ENCODE measurements at regions not wholly inside any gene's neighbourhood (a gene's known extent, or its start where the extent isn't known, plus 50 kb on each side); places are given as distances from the start of the nearest gene placed in this dataset.

GRCh38 chr18:37955201-37955600 is 389.6 kb upstream of the CELF4 start:
- H3K4me3 ChIP-seq (ENCODE audit: low read length) = no peak overlapping the region
- intact Hi-C loops (cut with micrococcal nuclease) = no loop called here
- Mint-ChIP-seq H3K36me3 (no peaks in the 10 kb centered on the region), H3K27me3 (ENCODE audit: low read depth in 2 of 2) (no peaks in the 10 kb centered on the region), H3K4me3 (no peak overlapping the region), H3K4me1 (no peaks in the 10 kb centered on the region), H3K9me3 (peaks cover 14 to 23% of the 10 kb centered on the region in 2 donors), H3K27ac (no peak overlapping the region)
- TF ChIP-seq CTCF (IDR thresholded peaks at IDR 0.05) = no peak
- no peaks in the 10 kb centered on the region for H3K27me3 ChIP-seq (ENCODE audit: control insufficient read depth, insufficient read depth, low read length)
- ATAC-seq = no peak
- H3K27ac ChIP-seq (ENCODE audit: low read length) = no peak overlapping the region
- DNase-seq = no peak
- H3K4me1 ChIP-seq (ENCODE audit: control insufficient read depth, insufficient read depth, low read length) = no peaks in the 10 kb centered on the region
- H3K36me3 ChIP-seq (ENCODE audit: control insufficient read depth, insufficient read depth, low read length) = no peaks in the 10 kb centered on the region
- WGBS (ENCODE audit: insufficient coverage) = 75% methylated on average over 1 of the region's 2 CpGs
- peaks cover 3% of the 10 kb centered on the region for H3K9me3 ChIP-seq (ENCODE audit: control insufficient read depth, insufficient read depth, low read length)

- H3K36me3 ChIP-seq (ENCODE audit: control insufficient read depth, insufficient read depth, low read length) = no peaks in the 10 kb centered on the region
- 0% methylated on average over 1 of the region's 2 CpGs for WGBS (ENCODE audit: insufficient coverage)
- no peak overlapping the region for H3K4me3 ChIP-seq (ENCODE audit: low read length)
- peaks cover 3% of the 10 kb centered on the region for H3K9me3 ChIP-seq (ENCODE audit: control insufficient read depth, insufficient read depth, low read length)
- Mint-ChIP-seq H3K27me3 (ENCODE audit: low read depth in 2 of 2) (no peaks in the 10 kb centered on the region), H3K4me3 (no peak overlapping the region), H3K36me3 (no peaks in the 10 kb centered on the region), H3K9me3 (peaks cover 14 to 20% of the 10 kb centered on the region in 2 donors), H3K27ac (no peak overlapping the region), H3K4me1 (no peaks in the 10 kb centered on the region)
- H3K4me1 ChIP-seq (ENCODE audit: control insufficient read depth, insufficient read depth, low read length) = no peaks in the 10 kb centered on the region
- DNase-seq (no peak), ATAC-seq (no peak)
- TF ChIP-seq CTCF (IDR thresholded peaks at IDR 0.05) = no peak
- H3K27ac ChIP-seq (ENCODE audit: low read length) = no peak overlapping the region
- no peaks in the 10 kb centered on the region for H3K27me3 ChIP-seq (ENCODE audit: control insufficient read depth, insufficient read depth, low read length)
- intact Hi-C loops (cut with micrococcal nuclease) = no loop called here
Measured at GRCh38 chr18:37953876-37954275, 388.3 kb upstream of the CELF4 start.

- Histone ChIP-seq H3K9me3 (ENCODE audit: control insufficient read depth, insufficient read depth, low read length) (peaks cover 4% of the 10 kb centered on the region), H3K27me3 (ENCODE audit: control insufficient read depth, insufficient read depth, low read length) (no peaks in the 10 kb centered on the region), H3K27ac (ENCODE audit: low read length) (no peak overlapping the region), H3K4me3 (ENCODE audit: low read length) (no peak overlapping the region), H3K4me1 (ENCODE audit: control insufficient read depth, insufficient read depth, low read length) (no peaks in the 10 kb centered on the region), H3K36me3 (ENCODE audit: control insufficient read depth, insufficient read depth, low read length) (no peaks in the 10 kb centered on the region)
- Mint-ChIP-seq H3K4me1 (no peaks in the 10 kb centered on the region), H3K36me3 (no peaks in the 10 kb centered on the region), H3K9me3 (peaks cover 15 to 17% of the 10 kb centered on the region in 2 donors), H3K27ac (no peak overlapping the region), H3K27me3 (ENCODE audit: low read depth in 2 of 2) (no peaks in the 10 kb centered on the region), H3K4me3 (no peak overlapping the region)
- intact Hi-C loops (cut with micrococcal nuclease) = no loop called here
- no peak for TF ChIP-seq CTCF (IDR thresholded peaks at IDR 0.05)
- 87% methylated on average over 3 of the region's 3 CpGs for WGBS (ENCODE audit: insufficient coverage)
- ATAC-seq (no peak), DNase-seq (no peak)
Measured at GRCh38 chr18:37948471-37948870, 382.9 kb upstream of the CELF4 start.

GRCh38 chr18:37946324-37946723 is 380.7 kb upstream of the CELF4 start:
- no peaks in the 10 kb centered on the region for H3K4me1 ChIP-seq (ENCODE audit: control insufficient read depth, insufficient read depth, low read length)
- DNase-seq (no peak), ATAC-seq (no peak)
- WGBS (ENCODE audit: insufficient coverage) = 46% methylated on average over 3 of the region's 4 CpGs
- H3K27me3 ChIP-seq (ENCODE audit: control insufficient read depth, insufficient read depth, low read length) = no peaks in the 10 kb centered on the region
- Mint-ChIP-seq H3K4me3 (no peak overlapping the region), H3K36me3 (no peaks in the 10 kb centered on the region), H3K27me3 (ENCODE audit: low read depth in 2 of 2) (no peaks in the 10 kb centered on the region), H3K9me3 (peaks cover 18% of the 10 kb centered on the region in 2 donors), H3K27ac (no peak overlapping the region), H3K4me1 (no peaks in the 10 kb centered on the region)
- no peaks in the 10 kb centered on the region for H3K36me3 ChIP-seq (ENCODE audit: control insufficient read depth, insufficient read depth, low read length)
- intact Hi-C loops (cut with micrococcal nuclease) = no loop called here
- no peak for TF ChIP-seq CTCF (IDR thresholded peaks at IDR 0.05)
- no peak overlapping the region for H3K27ac ChIP-seq (ENCODE audit: low read length)
- H3K9me3 ChIP-seq (ENCODE audit: control insufficient read depth, insufficient read depth, low read length) = peaks cover 4% of the 10 kb centered on the region
- H3K4me3 ChIP-seq (ENCODE audit: low read length) = no peak overlapping the region
